A673 (cell line): ENCODE measurements at regions not wholly inside any gene's neighbourhood (a gene's known extent, or its start where the extent isn't known, plus 50 kb on each side); places are given as distances from the start of the nearest gene placed in this dataset.

Experiments used
- EZH2 ChIP-seq: fragments of 200-600 bp; sonication (generic); IDR thresholded peaks from 2 replicates; pipeline ENCODE4 v1.6.1; 2017; ENCODE audit warnings: borderline replicate concordance, low read depth, mild to moderate bottlenecking, mixed read lengths, antibody characterized with exemption, low read length; ENCODE audit not compliant: poor library complexity, severe bottlenecking
- TF ChIP-seq, protein P1 (sequence below): fragments of 300-800, 200-600 bp; sonication (generic); conservative IDR thresholded peaks from 2 replicates; pipeline ENCODE4 v1.5.1; 2017; ENCODE audit warnings: low read depth, mild to moderate bottlenecking, antibody characterized with exemption, low read length, moderate library complexity, mixed read lengths

GRCh38 chr3:106065831-106066230, 197.0 kb upstream of the CBLB start:
- TF ChIP-seq, protein P1, sequence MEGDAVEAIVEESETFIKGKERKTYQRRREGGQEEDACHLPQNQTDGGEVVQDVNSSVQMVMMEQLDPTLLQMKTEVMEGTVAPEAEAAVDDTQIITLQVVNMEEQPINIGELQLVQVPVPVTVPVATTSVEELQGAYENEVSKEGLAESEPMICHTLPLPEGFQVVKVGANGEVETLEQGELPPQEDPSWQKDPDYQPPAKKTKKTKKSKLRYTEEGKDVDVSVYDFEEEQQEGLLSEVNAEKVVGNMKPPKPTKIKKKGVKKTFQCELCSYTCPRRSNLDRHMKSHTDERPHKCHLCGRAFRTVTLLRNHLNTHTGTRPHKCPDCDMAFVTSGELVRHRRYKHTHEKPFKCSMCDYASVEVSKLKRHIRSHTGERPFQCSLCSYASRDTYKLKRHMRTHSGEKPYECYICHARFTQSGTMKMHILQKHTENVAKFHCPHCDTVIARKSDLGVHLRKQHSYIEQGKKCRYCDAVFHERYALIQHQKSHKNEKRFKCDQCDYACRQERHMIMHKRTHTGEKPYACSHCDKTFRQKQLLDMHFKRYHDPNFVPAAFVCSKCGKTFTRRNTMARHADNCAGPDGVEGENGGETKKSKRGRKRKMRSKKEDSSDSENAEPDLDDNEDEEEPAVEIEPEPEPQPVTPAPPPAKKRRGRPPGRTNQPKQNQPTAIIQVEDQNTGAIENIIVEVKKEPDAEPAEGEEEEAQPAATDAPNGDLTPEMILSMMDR, result no peak
- no peak for TF ChIP-seq EZH2
